SK-N-SH (cell line): ENCODE measurements at regions not wholly inside any gene's neighbourhood (a gene's known extent, or its start where the extent isn't known, plus 50 kb on each side); places are given as distances from the start of the nearest gene placed in this dataset.

ENCODE experiments used
- CTCF ChIP-seq: fragments of 200-600 bp; sonication (generic); IDR thresholded peaks from 2 replicates; pipeline ENCODE4 v1.6.1; 2017; ENCODE audit warnings: antibody characterized with exemption, mild to moderate bottlenecking, moderate library complexity
- MAX ChIP-seq: IDR thresholded peaks from 2 replicates; pipeline ENCODE4 v1.4.0; 2012; ENCODE audit warnings: low read depth
- PBX3 ChIP-seq: IDR thresholded peaks from 2 replicates; pipeline ENCODE4; 2012
- RAD21 ChIP-seq: IDR thresholded peaks from 2 replicates; pipeline ENCODE4 v1.6.1; 2012; ENCODE audit warnings: mild to moderate bottlenecking, low read length
- REST ChIP-seq: IDR thresholded peaks from 2 replicates; pipeline ENCODE4 v1.6.1; 2012; ENCODE audit warnings: mild to moderate bottlenecking, low read depth, low read length, moderate library complexity

- TF ChIP-seq MAX (no peak), CTCF (no peak), RAD21 (no peak), REST (no peak), PBX3 (no peak)
These were observed 127.9 kb upstream of the SGCD start for GRCh38 chr5:156199045-156199444.
